H1 (cell line): ENCODE measurements at regions not wholly inside any gene's neighbourhood (a gene's known extent, or its start where the extent isn't known, plus 50 kb on each side); places are given as distances from the start of the nearest gene placed in this dataset.

Experiments used
- CTCF ChIA-PET: fragments of 300-600 bp; sonication (Branson Sonifier 250); formaldehyde crosslinking; loops from one replicate; lab custom pipeline; 2021; ENCODE audit not compliant: partially characterized antibody; lab: Charles Lee
- POLR2A ChIA-PET: fragments of 300-600 bp; sonication (Branson Sonifier 250); formaldehyde crosslinking; loops from one replicate; lab custom pipeline; 2021; ENCODE audit warnings: inconsistent platforms; ENCODE audit not compliant: partially characterized antibody; lab: Charles Lee
- DNase-seq, 2 experiments: peaks; one replicate each; pipeline versions ENCODE4 v3.0.0 to v3.0.0-alpha.2; 2010 to 2022; ENCODE audit warnings: low spot score in 2 of 2, low read depth in 1 of 2, mixed read lengths in 1 of 2
- FAIRE-seq: peaks from 2 replicates; lab custom pipeline; 2011; peaks lifted over from hg19 to GRCh38; lab: Jason Lieb, UNC
- H2AFZ ChIP-seq: 2 replicates; pipeline ENCODE4 v1.8.1; 2012; ENCODE audit warnings: low read length, inconsistent platforms
- H2AK5ac ChIP-seq: 2 replicates; pipeline ENCODE4 v1.6.1; 2013; ENCODE audit warnings: low read depth, low read length
- H2BK120ac ChIP-seq: replicated peaks from 2 replicates; pipeline ENCODE3; 2013; ENCODE audit warnings: low read depth, low read length, inconsistent platforms
- H2BK12ac ChIP-seq: 2 replicates; pipeline ENCODE4 v1.6.1; 2013; ENCODE audit warnings: low read depth, low read length
- H2BK15ac ChIP-seq: 2 replicates; pipeline ENCODE4 v1.6.1; 2013; ENCODE audit warnings: low read length
- H2BK20ac ChIP-seq: 2 replicates; pipeline ENCODE4 v1.6.1; 2013; ENCODE audit warnings: low read length
- H2BK5ac ChIP-seq: 2 replicates; pipeline ENCODE4 v1.6.1; 2013; ENCODE audit warnings: low read depth, low read length
- H3K14ac ChIP-seq: 2 replicates; pipeline ENCODE4 v1.6.1; 2013; ENCODE audit warnings: inconsistent platforms; ENCODE audit not compliant: insufficient read length
- H3K18ac ChIP-seq: 2 replicates; pipeline ENCODE4 v1.6.1; 2013; ENCODE audit warnings: low read length; ENCODE audit errors: extremely low read depth
- H3K23ac ChIP-seq: 2 replicates; pipeline ENCODE4 v1.6.1; 2013; ENCODE audit warnings: inconsistent platforms; ENCODE audit not compliant: insufficient read length
- H3K23me2 ChIP-seq: 2 replicates; pipeline ENCODE4 v1.6.1; 2013; ENCODE audit warnings: low read depth, low read length
- H3K27ac ChIP-seq: 2 replicates; pipeline ENCODE4 v1.6.1; 2011; ENCODE audit warnings: low read depth, low read length, inconsistent platforms
- H3K27me3 ChIP-seq, 4 experiments: replicated peaks in 1 of 4; 1 replicate in 1 of 4; 2 replicates in 3 of 4; pipeline versions ENCODE4 v1.6.1 to v1.8.1; 2011 to 2013; ENCODE audit warnings: low read length in 3 of 4, mild to moderate bottlenecking in 3 of 4, inconsistent platforms in 2 of 4, mixed read lengths in 2 of 4, moderate library complexity in 1 of 4; ENCODE audit not compliant: control insufficient read depth in 3 of 4, insufficient read depth in 3 of 4; ENCODE audit errors: extremely low read depth in 1 of 4
- H3K36me3 ChIP-seq, 4 experiments: 2 replicates each; pipeline versions ENCODE4 v1.6.1 to v1.8.1; 2011 to 2013; ENCODE audit warnings: mild to moderate bottlenecking in 4 of 4, low read length in 3 of 4, moderate library complexity in 2 of 4, control low read depth in 1 of 4, inconsistent platforms in 1 of 4; ENCODE audit not compliant: insufficient read depth in 4 of 4, control insufficient read depth in 2 of 4
- H3K4ac ChIP-seq: replicated peaks from 2 replicates; pipeline ENCODE3; 2013; ENCODE audit warnings: low read length, low read depth, mixed read lengths, inconsistent platforms; ENCODE audit not compliant: insufficient read length
- H3K4me1 ChIP-seq, 4 experiments: replicated peaks in 1 of 4; 1 replicate in 1 of 4; 2 replicates in 3 of 4; pipeline versions ENCODE4 v1.6.1 to v1.8.1; 2011 to 2013; ENCODE audit warnings: low read length in 3 of 4, inconsistent platforms in 2 of 4, mixed read lengths in 1 of 4; ENCODE audit not compliant: insufficient read depth in 4 of 4, control insufficient read depth in 3 of 4
- H3K4me2 ChIP-seq, 2 experiments: 2 replicates each; pipeline versions ENCODE4 v1.6.1 to v1.8.1; 2011 to 2013; ENCODE audit warnings: low read depth in 2 of 2, low read length in 2 of 2, control low read depth in 1 of 2, inconsistent platforms in 1 of 2, mild to moderate bottlenecking in 1 of 2; ENCODE audit not compliant: insufficient read depth in 1 of 2
- H3K4me3 ChIP-seq, 4 experiments: fragments of 200-600, 300-600 bp in 1 of 4; sonication (generic), shearing (Covaris generic), sonication (Bioruptor Twin) in 1 of 4; 2 replicates each; pipeline versions ENCODE4 v1.5.1 to v1.8.1; 2011 to 2016; ENCODE audit warnings: low read length in 4 of 4, low read depth in 3 of 4, control low read depth in 2 of 4, inconsistent platforms in 2 of 4, mild to moderate bottlenecking in 2 of 4, mixed read lengths in 1 of 4, moderate library complexity in 1 of 4; ENCODE audit not compliant: insufficient read depth in 2 of 4; ENCODE audit errors: extremely low read depth in 1 of 4
- H3K56ac ChIP-seq: replicated peaks from 2 replicates; pipeline ENCODE3; 2013; ENCODE audit warnings: low read depth, mild to moderate bottlenecking, mixed read lengths, low read length, inconsistent platforms; ENCODE audit not compliant: insufficient read length
- H3K79me1 ChIP-seq: 2 replicates; pipeline ENCODE4 v1.6.1; 2013; ENCODE audit warnings: low read depth, low read length, control low read depth
- H3K79me2 ChIP-seq, 2 experiments: 2 replicates each; pipeline versions ENCODE4 v1.6.1 to v1.8.1; 2012 to 2013; ENCODE audit warnings: low read length in 2 of 2, mild to moderate bottlenecking in 2 of 2, inconsistent platforms in 1 of 2; ENCODE audit not compliant: insufficient read depth in 2 of 2, control insufficient read depth in 1 of 2
- H3K9ac ChIP-seq, 4 experiments: replicated peaks in 1 of 4; 1 replicate in 1 of 4; 2 replicates in 3 of 4; pipeline versions ENCODE4 v1.6.1 to v1.8.1; 2011 to 2013; ENCODE audit warnings: low read depth in 3 of 4, low read length in 3 of 4, control low read depth in 2 of 4, mild to moderate bottlenecking in 2 of 4, moderate library complexity in 2 of 4, inconsistent platforms in 1 of 4; ENCODE audit errors: extremely low read depth in 1 of 4
- H3K9me3 ChIP-seq, 2 experiments: 2 replicates each; pipeline versions ENCODE4 v1.6.1 to v1.8.1; 2012 to 2013; ENCODE audit warnings: mild to moderate bottlenecking in 2 of 2, moderate library complexity in 2 of 2, control low read depth in 1 of 2, inconsistent platforms in 1 of 2, low read depth in 1 of 2, low read length in 1 of 2, mixed read lengths in 1 of 2; ENCODE audit not compliant: insufficient read depth in 2 of 2
- H4K20me1 ChIP-seq, 2 experiments: replicated peaks in 1 of 2; 2 replicates each; pipeline versions ENCODE3 to v1.8.1; 2011 to 2013; ENCODE audit warnings: inconsistent platforms in 2 of 2, low read length in 2 of 2, mild to moderate bottlenecking in 1 of 2; ENCODE audit not compliant: insufficient read depth in 2 of 2, control insufficient read depth in 1 of 2
- H4K5ac ChIP-seq: 2 replicates; pipeline ENCODE4 v1.6.1; 2013; ENCODE audit warnings: low read length, low read depth, mixed read lengths, inconsistent platforms; ENCODE audit not compliant: insufficient read length
- H4K8ac ChIP-seq: 2 replicates; pipeline ENCODE4 v1.8.0; 2013; ENCODE audit warnings: mild to moderate bottlenecking, moderate library complexity, low read length, inconsistent platforms; ENCODE audit not compliant: insufficient read depth; ENCODE audit errors: extremely low read depth
- H4K91ac ChIP-seq: replicated peaks from 2 replicates; pipeline ENCODE3; 2013; ENCODE audit warnings: low read length, mixed read lengths, inconsistent platforms; ENCODE audit not compliant: insufficient read length
- FOSL1 ChIP-seq: IDR thresholded peaks from 2 replicates; pipeline ENCODE4 v1.6.1; 2011; ENCODE audit warnings: mild to moderate bottlenecking, low read depth, low read length, moderate library complexity; ENCODE audit not compliant: insufficient read depth
- MAFK ChIP-seq: IDR thresholded peaks from 2 replicates; pipeline ENCODE4 v1.6.1; 2012; ENCODE audit warnings: low read depth, mild to moderate bottlenecking, improper control_type of control experiment, low read length
- MAX ChIP-seq: IDR thresholded peaks from 2 replicates; pipeline ENCODE4 v1.6.1; 2012; ENCODE audit warnings: inconsistent platforms
- SUZ12 ChIP-seq: fragments of 200-600 bp; sonication (generic); IDR thresholded peaks from 2 replicates; pipeline ENCODE4 v1.6.1; 2012; ENCODE audit warnings: mild to moderate bottlenecking, inconsistent platforms, low read length, moderate library complexity, mixed read lengths
- TEAD4 ChIP-seq: IDR thresholded peaks from 2 replicates; pipeline ENCODE4 v1.6.1; 2012; ENCODE audit warnings: low read depth, low read length, inconsistent platforms, mixed read lengths
- WGBS, 2 experiments: shearing (Covaris generic) in 1 of 2; methylation state at CpG; one replicate each; pipeline versions ENCODE4 v1.1.6 to v1.1.7; 2013 to 2015; ENCODE audit warnings: low lambda C conversion rate in 2 of 2, mixed read lengths in 2 of 2, inconsistent platforms in 1 of 2, low coverage in 1 of 2, missing lambda C conversion rate in 1 of 2; ENCODE audit not compliant: insufficient replicate concordance in 2 of 2, insufficient coverage in 1 of 2, insufficient read length in 1 of 2; ENCODE audit errors: extremely low coverage in 1 of 2, missing lambda C conversion rate in 1 of 2; 5-methylcytosine and 5-hydroxymethylcytosine counted together

DNA sequence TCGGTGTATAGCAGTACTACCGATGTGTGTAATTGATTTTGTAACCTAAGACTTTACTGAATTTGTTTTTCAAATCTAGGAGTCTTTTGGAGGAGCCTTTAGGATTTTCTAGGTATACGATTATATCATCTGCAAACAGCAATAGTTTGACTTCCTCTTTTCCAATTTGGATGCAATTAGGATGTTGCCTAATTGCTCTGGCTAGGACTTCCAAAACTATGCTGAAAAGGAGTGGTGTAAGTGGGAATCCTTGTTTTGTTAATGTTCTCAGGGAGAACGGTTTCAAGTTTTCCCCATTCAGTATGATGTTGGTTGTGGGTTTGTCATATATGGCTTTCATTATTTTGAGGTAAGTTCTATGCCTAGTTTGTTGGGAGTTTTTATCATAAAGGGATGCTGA, 171.6 kb upstream of the PDE3A start:
- no peaks in the 10 kb centered on the region for H3K79me2 ChIP-seq
- no peak overlapping the region for H2BK5ac ChIP-seq
- H3K56ac ChIP-seq: no peak overlapping the region
- no peak for DNase-seq
- H4K5ac ChIP-seq: no peak overlapping the region
- H2BK20ac ChIP-seq: no peak overlapping the region
- no peak overlapping the region for H2BK120ac ChIP-seq
- no peak overlapping the region for H2BK15ac ChIP-seq
- no peak overlapping the region for H3K9ac ChIP-seq
- no peaks in the 10 kb centered on the region for H3K9me3 ChIP-seq
- H4K91ac ChIP-seq: no peak overlapping the region
- H3K23ac ChIP-seq: no peak overlapping the region
- H3K79me1 ChIP-seq: no peaks in the 10 kb centered on the region
- no peak for TF ChIP-seq MAFK
- TF ChIP-seq MAX: no peak
- TF ChIP-seq SUZ12: no peak
- TF ChIP-seq FOSL1: no peak
- TF ChIP-seq TEAD4: no peak
- TF ChIP-seq, all 59 proteins: peak for 0
- Histone ChIP-seq H3K4me2 (no peak overlapping the region), H4K20me1 (no peaks in the 10 kb centered on the region), H3K27ac (no peak overlapping the region), H4K8ac (no peak overlapping the region), H2BK12ac (no peak overlapping the region), H2AFZ (no peak overlapping the region), H3K14ac (no peak overlapping the region), H3K27me3 (no peaks in the 10 kb centered on the region), H3K23me2 (no peaks in the 10 kb centered on the region), H3K4me3 (no peak overlapping the region), H3K4ac (no peak overlapping the region), H2AK5ac (no peak overlapping the region), H3K18ac (no peak overlapping the region), H3K36me3 (no peaks in the 10 kb centered on the region), H3K4me1 (no peaks in the 10 kb centered on the region)
- no peak for FAIRE-seq
- POLR2A ChIA-PET: interaction anchor here (0.7 kb wide), 1 partner anchor 155 kb away, joined by 3 read pairs; no protein-coding TSS in a partner anchor
- CTCF ChIA-PET: no interaction called here
- WGBS, 2 experiments: 88% methylated on average over 4 of the region's 4 CpGs; no CpG with 5 or more reads in 1 of the 2 experiments
